ENCODE measurements at regions not wholly inside any gene's neighbourhood (a gene's known extent, or its start where the extent isn't known, plus 50 kb on each side); places are given as distances from the start of the nearest gene placed in this dataset.

GRCh38 chr5:119811458-119811857, 182.1 kb downstream of the FAM170A start:
- TF ChIP-seq POLR2A (IDR thresholded peaks at IDR 0.05) (no peak), CTCF (IDR thresholded peaks at IDR 0.05) (no peak)

Data from right lobe of liver (tissue), 4 donors.